SK-N-SH (cell line): ENCODE measurements at regions not wholly inside any gene's neighbourhood (a gene's known extent, or its start where the extent isn't known, plus 50 kb on each side); places are given as distances from the start of the nearest gene placed in this dataset.

ENCODE experiments used
- CTCF ChIA-PET: fragments of 300-600, 350-600 bp; formaldehyde crosslinking; extraction: SDS; loops from one replicate; lab custom pipeline; 2021; lab: Yijun Ruan, JAX
- POLR2A ChIA-PET: fragments of 350-600 bp; sonication (Branson Sonifier 250); formaldehyde crosslinking; extraction: SDS; loops from one replicate; lab custom pipeline; 2020; ENCODE audit warnings: antibody characterized with exemption, inconsistent platforms; lab: Yijun Ruan, JAX
- DNase-seq: peaks from one replicate; pipeline ENCODE4 v3.0.0; 2012
- H2AFZ ChIP-seq: fragments of 200-600 bp; sonication (generic); 2 replicates; pipeline ENCODE4 v1.8.1; 2016; ENCODE audit warnings: antibody characterized with exemption, mild to moderate bottlenecking, low read depth
- H3F3A ChIP-seq: fragments of 200-600 bp; sonication (generic); replicated peaks from 2 replicates; pipeline ENCODE3; 2016; ENCODE audit warnings: antibody characterized with exemption, mild to moderate bottlenecking; ENCODE audit not compliant: insufficient read depth
- H3K27ac ChIP-seq, 2 experiments: fragments of 200-500 bp in 1 of 2; fragments of 200-600 bp in 1 of 2; sonication (Bioruptor generic) in 1 of 2; sonication (generic), shearing (Covaris generic) in 1 of 2; 2 replicates each; pipeline versions ENCODE4 v1.5.1 to v1.6.1; 2014 to 2016; ENCODE audit warnings: low read depth in 2 of 2, inconsistent platforms in 1 of 2, low read length in 1 of 2, mild to moderate bottlenecking in 1 of 2, mixed read lengths in 1 of 2
- H3K27me3 ChIP-seq: fragments of 200-600 bp; sonication (generic), shearing (Covaris generic); 2 replicates; pipeline ENCODE4 v1.6.1; 2016; ENCODE audit warnings: mixed run types; ENCODE audit not compliant: insufficient read depth
- H3K36me3 ChIP-seq, 2 experiments: fragments of 200-500 bp in 1 of 2; fragments of 200-600 bp in 1 of 2; sonication (Bioruptor generic) in 1 of 2; sonication (generic) in 1 of 2; replicated peaks in 1 of 2; 2 replicates each; pipeline versions ENCODE3 to v1.5.1; 2014 to 2016; ENCODE audit warnings: low read length in 1 of 2, mild to moderate bottlenecking in 1 of 2; ENCODE audit not compliant: insufficient read depth in 2 of 2, control insufficient read depth in 1 of 2
- H3K4me1 ChIP-seq, 2 experiments: fragments of 200-500 bp in 1 of 2; fragments of 200-600 bp in 1 of 2; sonication (Bioruptor generic) in 1 of 2; sonication (generic), shearing (Covaris generic) in 1 of 2; 2 replicates each; pipeline versions ENCODE4 v1.5.1 to v1.6.1; 2014 to 2016; ENCODE audit warnings: low read depth in 1 of 2, low read length in 1 of 2, mixed run types in 1 of 2; ENCODE audit not compliant: insufficient read depth in 2 of 2, control insufficient read depth in 1 of 2
- H3K4me2 ChIP-seq: fragments of 200-600 bp; sonication (generic), shearing (Covaris generic); 2 replicates; pipeline ENCODE4 v1.6.1; 2017; ENCODE audit warnings: mixed run types
- H3K4me3 ChIP-seq, 2 experiments: fragments of 200-500 bp in 1 of 2; fragments of 200-600 bp in 1 of 2; sonication (Bioruptor generic) in 1 of 2; sonication (generic), shearing (Covaris generic) in 1 of 2; 2 replicates each; pipeline versions ENCODE4 v1.5.1 to v1.8.1; 2014 to 2016; ENCODE audit warnings: low read depth in 2 of 2, inconsistent platforms in 1 of 2, low read length in 1 of 2, mild to moderate bottlenecking in 1 of 2, mixed read lengths in 1 of 2, moderate library complexity in 1 of 2
- H3K79me2 ChIP-seq: fragments of 200-600 bp; sonication (generic); 2 replicates; pipeline ENCODE4 v1.8.1; 2017; ENCODE audit warnings: mild to moderate bottlenecking; ENCODE audit not compliant: insufficient read depth
- H3K9ac ChIP-seq: fragments of 200-600 bp; sonication (generic); 2 replicates; pipeline ENCODE4 v1.6.1; 2017; ENCODE audit warnings: mixed run types
- H3K9me2 ChIP-seq: fragments of 200-600 bp; sonication (generic); 2 replicates; pipeline ENCODE4 v1.6.1; 2017; ENCODE audit warnings: mixed run types
- H3K9me3 ChIP-seq: fragments of 200-600 bp; sonication (generic); 2 replicates; pipeline ENCODE4 v1.6.1; 2017; ENCODE audit warnings: mixed run types, mild to moderate bottlenecking, moderate library complexity
- H4K20me1 ChIP-seq: fragments of 200-600 bp; sonication (generic); 2 replicates; pipeline ENCODE4 v1.6.1; 2017; ENCODE audit warnings: mild to moderate bottlenecking, mixed run types; ENCODE audit not compliant: insufficient read depth
- CHD2 ChIP-seq: fragments of 150-350 bp; IDR thresholded peaks from 2 replicates; pipeline ENCODE4 v1.6.1; 2018; ENCODE audit warnings: low read length; ENCODE audit not compliant: partially characterized antibody
- EZH2phosphoT487 ChIP-seq: fragments of 200-600 bp; sonication (generic); IDR thresholded peaks from 2 replicates; pipeline ENCODE4 v1.6.1; 2017; ENCODE audit warnings: low read depth, mixed run types, mild to moderate bottlenecking, antibody characterized with exemption, moderate library complexity, borderline replicate concordance
- FOSL2 ChIP-seq: IDR thresholded peaks from 2 replicates; pipeline ENCODE4 v1.4.0; 2012; ENCODE audit warnings: low read depth, mild to moderate bottlenecking, moderate library complexity, borderline replicate concordance
- FOXM1 ChIP-seq: IDR thresholded peaks from 2 replicates; pipeline ENCODE4 v1.4.0; 2012; ENCODE audit warnings: low read depth, mild to moderate bottlenecking
- JUND ChIP-seq: IDR thresholded peaks from 2 replicates; pipeline ENCODE4 v1.4.0; 2012
- MEF2A ChIP-seq: IDR thresholded peaks from 2 replicates; pipeline ENCODE4 v1.4.0; 2012; ENCODE audit warnings: low read depth, borderline replicate concordance
- MXI1 ChIP-seq: IDR thresholded peaks from 2 replicates; pipeline ENCODE4 v1.6.1; 2012; ENCODE audit warnings: mild to moderate bottlenecking, low read depth, low read length, improper control_type of control experiment
- NFIC ChIP-seq: IDR thresholded peaks from 2 replicates; pipeline ENCODE4 v1.4.0; 2012; ENCODE audit warnings: borderline replicate concordance
- POLR2AphosphoS5 ChIP-seq: IDR thresholded peaks from 2 replicates; pipeline ENCODE4 v1.6.1; 2012; ENCODE audit warnings: low read depth, low read length
- RFX5 ChIP-seq: IDR thresholded peaks from 2 replicates; pipeline ENCODE4 v1.6.1; 2012; ENCODE audit warnings: mild to moderate bottlenecking, improper control_type of control experiment, low read length
- RXRA ChIP-seq: IDR thresholded peaks from 2 replicates; pipeline ENCODE4 v1.4.0; 2012; ENCODE audit warnings: low read depth, mild to moderate bottlenecking, borderline replicate concordance
- SIN3A ChIP-seq: IDR thresholded peaks from 2 replicates; pipeline ENCODE4 v1.6.1; 2012; ENCODE audit warnings: low read depth, mild to moderate bottlenecking, low read length, moderate library complexity, borderline replicate concordance
- TEAD4 ChIP-seq: IDR thresholded peaks from 2 replicates; pipeline ENCODE4 v1.4.0; 2012; ENCODE audit warnings: mild to moderate bottlenecking, borderline replicate concordance; ENCODE audit not compliant: insufficient read depth
- YY1 ChIP-seq: IDR thresholded peaks from 2 replicates; pipeline ENCODE4 v1.4.0; 2012; ENCODE audit warnings: low read depth, mild to moderate bottlenecking
- WGBS: methylation state at CpG from one replicate; pipeline ENCODE4 v1.1.6; 2017; ENCODE audit warnings: low lambda C conversion rate; 5-methylcytosine and 5-hydroxymethylcytosine counted together
- TF ChIP-seq, protein P1 (sequence below): IDR thresholded peaks from 2 replicates; pipeline ENCODE4; 2012
- TF ChIP-seq, protein P2 (sequence below): IDR thresholded peaks from 2 replicates; pipeline ENCODE4 v1.4.0; 2012; ENCODE audit warnings: low read depth, borderline replicate concordance
- TF ChIP-seq, protein P3 (sequence below): fragments of 200-600 bp; sonication (generic); IDR thresholded peaks from 2 replicates; pipeline ENCODE4 v1.6.1; 2017; ENCODE audit warnings: antibody characterized with exemption, mild to moderate bottlenecking, moderate library complexity
- TF ChIP-seq, protein P4 (sequence below): IDR thresholded peaks from 2 replicates; pipeline ENCODE4 v1.4.0; 2012; ENCODE audit warnings: low read depth
- TF ChIP-seq, protein P5 (sequence below): fragments of 150-350 bp; IDR thresholded peaks from 2 replicates; pipeline ENCODE4 v1.6.1; 2017; ENCODE audit warnings: antibody characterized with exemption, low read length, low read depth, borderline replicate concordance

DNA sequence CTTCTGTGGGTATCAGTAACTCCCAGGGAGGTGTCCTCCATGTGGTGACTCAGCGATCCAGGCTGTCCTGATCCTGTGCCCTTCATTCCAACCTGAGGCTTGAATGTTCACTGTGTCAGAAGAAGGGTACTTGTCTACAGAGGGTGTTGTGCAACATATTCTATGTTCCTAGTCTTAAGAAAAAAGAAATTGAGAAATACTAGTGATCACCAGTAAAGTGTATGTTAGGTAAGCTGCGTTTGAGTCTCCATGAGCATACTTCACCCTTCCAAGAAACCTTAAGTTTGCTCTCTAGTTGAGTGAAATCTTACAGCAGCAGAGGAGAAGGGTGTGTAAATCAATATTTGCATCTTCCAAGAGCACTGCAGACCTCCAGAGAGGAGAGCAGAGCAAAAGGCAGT, 122.2 kb upstream of the SLC24A5 start:
- Histone ChIP-seq H3K4me2 (no peak overlapping the region), H3K9me2 (no peaks in the 10 kb centered on the region), H3K36me3 (no peaks in the 10 kb centered on the region), H3K9me3 (no peaks in the 10 kb centered on the region), H3K27me3 (no peaks in the 10 kb centered on the region), H3K27ac (no peak overlapping the region), H2AFZ (no peak overlapping the region), H3K79me2 (no peaks in the 10 kb centered on the region), H3K4me1 (no peaks in the 10 kb centered on the region; a peak in 1 of 4 replicates), H3F3A (no peaks in the 10 kb centered on the region), H3K9ac (no peak overlapping the region), H4K20me1 (no peaks in the 10 kb centered on the region), H3K4me3 (no peak overlapping the region)
- no peak for DNase-seq
- ChIA-PET POLR2A (no interaction called here), CTCF (interaction anchor here (0.9 to 1.3 kb wide), 2 partner anchors 11 to 115 kb away, joined by 3 to 4 read pairs; no protein-coding TSS in a partner anchor)
- 41% methylated on average over 2 of the region's 2 CpGs for WGBS
- no peak for TF ChIP-seq JUND
- TF ChIP-seq EZH2phosphoT487, result no peak
- TF ChIP-seq, protein P1, sequence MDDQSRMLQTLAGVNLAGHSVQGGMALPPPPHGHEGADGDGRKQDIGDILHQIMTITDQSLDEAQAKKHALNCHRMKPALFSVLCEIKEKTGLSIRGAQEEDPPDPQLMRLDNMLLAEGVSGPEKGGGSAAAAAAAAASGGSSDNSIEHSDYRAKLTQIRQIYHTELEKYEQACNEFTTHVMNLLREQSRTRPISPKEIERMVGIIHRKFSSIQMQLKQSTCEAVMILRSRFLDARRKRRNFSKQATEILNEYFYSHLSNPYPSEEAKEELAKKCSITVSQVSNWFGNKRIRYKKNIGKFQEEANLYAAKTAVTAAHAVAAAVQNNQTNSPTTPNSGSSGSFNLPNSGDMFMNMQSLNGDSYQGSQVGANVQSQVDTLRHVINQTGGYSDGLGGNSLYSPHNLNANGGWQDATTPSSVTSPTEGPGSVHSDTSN, result no peak
- TF ChIP-seq, protein P2, sequence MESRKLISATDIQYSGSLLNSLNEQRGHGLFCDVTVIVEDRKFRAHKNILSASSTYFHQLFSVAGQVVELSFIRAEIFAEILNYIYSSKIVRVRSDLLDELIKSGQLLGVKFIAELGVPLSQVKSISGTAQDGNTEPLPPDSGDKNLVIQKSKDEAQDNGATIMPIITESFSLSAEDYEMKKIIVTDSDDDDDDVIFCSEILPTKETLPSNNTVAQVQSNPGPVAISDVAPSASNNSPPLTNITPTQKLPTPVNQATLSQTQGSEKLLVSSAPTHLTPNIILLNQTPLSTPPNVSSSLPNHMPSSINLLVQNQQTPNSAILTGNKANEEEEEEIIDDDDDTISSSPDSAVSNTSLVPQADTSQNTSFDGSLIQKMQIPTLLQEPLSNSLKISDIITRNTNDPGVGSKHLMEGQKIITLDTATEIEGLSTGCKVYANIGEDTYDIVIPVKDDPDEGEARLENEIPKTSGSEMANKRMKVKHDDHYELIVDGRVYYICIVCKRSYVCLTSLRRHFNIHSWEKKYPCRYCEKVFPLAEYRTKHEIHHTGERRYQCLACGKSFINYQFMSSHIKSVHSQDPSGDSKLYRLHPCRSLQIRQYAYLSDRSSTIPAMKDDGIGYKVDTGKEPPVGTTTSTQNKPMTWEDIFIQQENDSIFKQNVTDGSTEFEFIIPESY, result no peak
- no peak for TF ChIP-seq CHD2
- TF ChIP-seq RXRA, result no peak
- TF ChIP-seq, protein P3, sequence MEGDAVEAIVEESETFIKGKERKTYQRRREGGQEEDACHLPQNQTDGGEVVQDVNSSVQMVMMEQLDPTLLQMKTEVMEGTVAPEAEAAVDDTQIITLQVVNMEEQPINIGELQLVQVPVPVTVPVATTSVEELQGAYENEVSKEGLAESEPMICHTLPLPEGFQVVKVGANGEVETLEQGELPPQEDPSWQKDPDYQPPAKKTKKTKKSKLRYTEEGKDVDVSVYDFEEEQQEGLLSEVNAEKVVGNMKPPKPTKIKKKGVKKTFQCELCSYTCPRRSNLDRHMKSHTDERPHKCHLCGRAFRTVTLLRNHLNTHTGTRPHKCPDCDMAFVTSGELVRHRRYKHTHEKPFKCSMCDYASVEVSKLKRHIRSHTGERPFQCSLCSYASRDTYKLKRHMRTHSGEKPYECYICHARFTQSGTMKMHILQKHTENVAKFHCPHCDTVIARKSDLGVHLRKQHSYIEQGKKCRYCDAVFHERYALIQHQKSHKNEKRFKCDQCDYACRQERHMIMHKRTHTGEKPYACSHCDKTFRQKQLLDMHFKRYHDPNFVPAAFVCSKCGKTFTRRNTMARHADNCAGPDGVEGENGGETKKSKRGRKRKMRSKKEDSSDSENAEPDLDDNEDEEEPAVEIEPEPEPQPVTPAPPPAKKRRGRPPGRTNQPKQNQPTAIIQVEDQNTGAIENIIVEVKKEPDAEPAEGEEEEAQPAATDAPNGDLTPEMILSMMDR, result no peak
- TF ChIP-seq, protein P4, sequence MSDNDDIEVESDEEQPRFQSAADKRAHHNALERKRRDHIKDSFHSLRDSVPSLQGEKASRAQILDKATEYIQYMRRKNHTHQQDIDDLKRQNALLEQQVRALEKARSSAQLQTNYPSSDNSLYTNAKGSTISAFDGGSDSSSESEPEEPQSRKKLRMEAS, result no peak
- TF ChIP-seq POLR2AphosphoS5, result no peak
- no peak for TF ChIP-seq MXI1
- TF ChIP-seq TEAD4, result no peak
- TF ChIP-seq MEF2A, result no peak
- TF ChIP-seq, protein P5, sequence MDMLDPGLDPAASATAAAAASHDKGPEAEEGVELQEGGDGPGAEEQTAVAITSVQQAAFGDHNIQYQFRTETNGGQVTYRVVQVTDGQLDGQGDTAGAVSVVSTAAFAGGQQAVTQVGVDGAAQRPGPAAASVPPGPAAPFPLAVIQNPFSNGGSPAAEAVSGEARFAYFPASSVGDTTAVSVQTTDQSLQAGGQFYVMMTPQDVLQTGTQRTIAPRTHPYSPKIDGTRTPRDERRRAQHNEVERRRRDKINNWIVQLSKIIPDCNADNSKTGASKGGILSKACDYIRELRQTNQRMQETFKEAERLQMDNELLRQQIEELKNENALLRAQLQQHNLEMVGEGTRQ, result no peak
- no peak for TF ChIP-seq NFIC
- TF ChIP-seq SIN3A, result no peak
- no peak for TF ChIP-seq YY1
- no peak for TF ChIP-seq RFX5
- TF ChIP-seq FOXM1, result no peak
- TF ChIP-seq FOSL2, result no peak
